ENCODE measurements at regions not wholly inside any gene's neighbourhood (a gene's known extent, or its start where the extent isn't known, plus 50 kb on each side); places are given as distances from the start of the nearest gene placed in this dataset.

GRCh38 chr6:41460742-41461336, 85.3 kb upstream of the FOXP4 start:
- Histone ChIP-seq H2AFZ (ENCODE audit: low read depth, low read length) (no peak overlapping the region), H3K9me3 (ENCODE audit: low read length) (no peaks in the 10 kb centered on the region), H3K4me1 (ENCODE audit: insufficient read depth, low read length) (peaks cover 14% of the 10 kb centered on the region), H3K27me3 (ENCODE audit: insufficient read depth, low read length) (peaks cover 19% of the 10 kb centered on the region), H3K36me3 (ENCODE audit: insufficient read depth, low read length) (no peaks in the 10 kb centered on the region), H3K4me3 (ENCODE audit: low read length) (no peak overlapping the region)

- Histone ChIP-seq H3K36me3 (ENCODE audit: insufficient read depth, low read length) (no peaks in the 10 kb centered on the region), H3K27me3 (ENCODE audit: insufficient read depth, low read length) (peaks cover 19% of the 10 kb centered on the region)
Measured at GRCh38 chr6:41462033-41462432, 84.1 kb upstream of the FOXP4 start.

GRCh38 chr6:41463062-41463930, 82.9 kb upstream of the FOXP4 start:
- H3K9me3 ChIP-seq (ENCODE audit: low read length) = no peaks in the 10 kb centered on the region
- no peak overlapping the region for H2AFZ ChIP-seq (ENCODE audit: low read depth, low read length)
- H3K4me1 ChIP-seq (ENCODE audit: insufficient read depth, low read length) = no peaks in the 10 kb centered on the region
- no peak overlapping the region for H3K4me3 ChIP-seq (ENCODE audit: low read length)
- peaks cover 21% of the 10 kb centered on the region for H3K27me3 ChIP-seq (ENCODE audit: insufficient read depth, low read length)
- no peaks in the 10 kb centered on the region for H3K36me3 ChIP-seq (ENCODE audit: insufficient read depth, low read length)

More at GRCh38 chr6:41462033-41462432, 84.1 kb upstream of the FOXP4 start:
- H2AFZ ChIP-seq (ENCODE audit: low read depth, low read length) = no peak overlapping the region
- peaks cover 2% of the 10 kb centered on the region for H3K4me1 ChIP-seq (ENCODE audit: insufficient read depth, low read length)
- no peak overlapping the region for H3K4me3 ChIP-seq (ENCODE audit: low read length)
- H3K9me3 ChIP-seq (ENCODE audit: low read length) = no peaks in the 10 kb centered on the region

- Histone ChIP-seq H3K4me1 (ENCODE audit: insufficient read depth, low read length) (no peaks in the 10 kb centered on the region), H2AFZ (ENCODE audit: low read depth, low read length) (no peak overlapping the region), H3K4me3 (ENCODE audit: low read length) (no peak overlapping the region), H3K9me3 (ENCODE audit: low read length) (no peaks in the 10 kb centered on the region), H3K36me3 (ENCODE audit: insufficient read depth, low read length) (no peaks in the 10 kb centered on the region), H3K27me3 (ENCODE audit: insufficient read depth, low read length) (peaks cover 26% of the 10 kb centered on the region)
Measured at GRCh38 chr6:41464019-41464418, 82.2 kb upstream of the FOXP4 start.

- no peaks in the 10 kb centered on the region for H3K36me3 ChIP-seq (ENCODE audit: insufficient read depth, low read length)
- H3K9me3 ChIP-seq (ENCODE audit: low read length) = no peaks in the 10 kb centered on the region
- peaks cover under 1% of the 10 kb centered on the region for H3K4me1 ChIP-seq (ENCODE audit: insufficient read depth, low read length)
- peaks cover 28% of the 10 kb centered on the region for H3K27me3 ChIP-seq (ENCODE audit: insufficient read depth, low read length)
- no peak overlapping the region for H3K4me3 ChIP-seq (ENCODE audit: low read length)
- no peak overlapping the region for H2AFZ ChIP-seq (ENCODE audit: low read depth, low read length)
Measured at GRCh38 chr6:41464481-41464880, 81.7 kb upstream of the FOXP4 start.

GRCh38 chr6:41466437-41466990, 79.7 kb upstream of the FOXP4 start:
- Histone ChIP-seq H3K9me3 (ENCODE audit: low read length) (no peaks in the 10 kb centered on the region), H3K27me3 (ENCODE audit: insufficient read depth, low read length) (peaks cover 48% of the 10 kb centered on the region), H2AFZ (ENCODE audit: low read depth, low read length) (no peak overlapping the region), H3K4me1 (ENCODE audit: insufficient read depth, low read length) (peaks cover 7% of the 10 kb centered on the region), H3K36me3 (ENCODE audit: insufficient read depth, low read length) (no peaks in the 10 kb centered on the region), H3K4me3 (ENCODE audit: low read length) (no peak overlapping the region)

GRCh38 chr6:41467061-41467460, 79.1 kb upstream of the FOXP4 start:
- H2AFZ ChIP-seq (ENCODE audit: low read depth, low read length) = no peak overlapping the region
- peaks cover 7% of the 10 kb centered on the region for H3K4me1 ChIP-seq (ENCODE audit: insufficient read depth, low read length)
- H3K4me3 ChIP-seq (ENCODE audit: low read length) = no peak overlapping the region
- H3K9me3 ChIP-seq (ENCODE audit: low read length) = no peaks in the 10 kb centered on the region
- no peaks in the 10 kb centered on the region for H3K36me3 ChIP-seq (ENCODE audit: insufficient read depth, low read length)
- peaks cover 48% of the 10 kb centered on the region for H3K27me3 ChIP-seq (ENCODE audit: insufficient read depth, low read length)

GRCh38 chr6:41467627-41468404, 78.4 kb upstream of the FOXP4 start:
- no peaks in the 10 kb centered on the region for H3K36me3 ChIP-seq (ENCODE audit: insufficient read depth, low read length)
- no peaks in the 10 kb centered on the region for H3K9me3 ChIP-seq (ENCODE audit: low read length)
- no peak overlapping the region for H3K4me3 ChIP-seq (ENCODE audit: low read length)
- H3K27me3 ChIP-seq (ENCODE audit: insufficient read depth, low read length) = peaks cover 49% of the 10 kb centered on the region
- H3K4me1 ChIP-seq (ENCODE audit: insufficient read depth, low read length) = peaks cover 11% of the 10 kb centered on the region
- H2AFZ ChIP-seq (ENCODE audit: low read depth, low read length) = no peak overlapping the region

- Histone ChIP-seq H3K36me3 (ENCODE audit: insufficient read depth, low read length) (no peaks in the 10 kb centered on the region), H3K9me3 (ENCODE audit: low read length) (no peaks in the 10 kb centered on the region), H3K27me3 (ENCODE audit: insufficient read depth, low read length) (peaks cover 53% of the 10 kb centered on the region), H3K4me1 (ENCODE audit: insufficient read depth, low read length) (peaks cover 14% of the 10 kb centered on the region), H2AFZ (ENCODE audit: low read depth, low read length) (no peak overlapping the region), H3K4me3 (ENCODE audit: low read length) (no peak overlapping the region)
Measured at GRCh38 chr6:41469156-41470028, 76.8 kb upstream of the FOXP4 start.

- Histone ChIP-seq H3K4me3 (ENCODE audit: low read length) (no peak overlapping the region), H3K27me3 (ENCODE audit: insufficient read depth, low read length) (peaks cover 59% of the 10 kb centered on the region)
Measured at GRCh38 chr6:41470029-41470330, 76.2 kb upstream of the FOXP4 start.

GRCh38 chr6:41470331-41471063, 75.7 kb upstream of the FOXP4 start:
- H3K4me3 ChIP-seq (ENCODE audit: low read length) = no peak overlapping the region
- H3K4me1 ChIP-seq (ENCODE audit: insufficient read depth, low read length) = peaks cover 14% of the 10 kb centered on the region
- peaks cover 59% of the 10 kb centered on the region for H3K27me3 ChIP-seq (ENCODE audit: insufficient read depth, low read length)
- no peaks in the 10 kb centered on the region for H3K9me3 ChIP-seq (ENCODE audit: low read length)
- H2AFZ ChIP-seq (ENCODE audit: low read depth, low read length) = no peak overlapping the region
- no peaks in the 10 kb centered on the region for H3K36me3 ChIP-seq (ENCODE audit: insufficient read depth, low read length)

More at GRCh38 chr6:41470029-41470330, 76.2 kb upstream of the FOXP4 start:
- Histone ChIP-seq H3K4me1 (ENCODE audit: insufficient read depth, low read length) (peaks cover 14% of the 10 kb centered on the region), H3K9me3 (ENCODE audit: low read length) (no peaks in the 10 kb centered on the region), H3K36me3 (ENCODE audit: insufficient read depth, low read length) (no peaks in the 10 kb centered on the region), H2AFZ (ENCODE audit: low read depth, low read length) (no peak overlapping the region)

Measured in neuron (in vitro differentiated cells).